Coronary artery (tissue), 2 donors: ENCODE measurements at regions not wholly inside any gene's neighbourhood (a gene's known extent, or its start where the extent isn't known, plus 50 kb on each side); places are given as distances from the start of the nearest gene placed in this dataset.

ENCODE experiments used
- DNase-seq: peaks from one replicate; pipeline ENCODE4 v3.0.0-alpha.2; 2017; ENCODE audit warnings: low spot score
- H3K27ac ChIP-seq, 2 donors: fragments of 200-600 bp; sonication (generic); one replicate each; pipeline ENCODE4 v1.5.1; 2016 to 2019
- H3K4me3 ChIP-seq: fragments of 200-600 bp; sonication (generic); 2 replicates; pipeline ENCODE4 v1.5.1; 2016; ENCODE audit warnings: mild to moderate bottlenecking, moderate library complexity
- TF ChIP-seq, protein P1 (sequence below): fragments of 200-600 bp; sonication (generic); IDR thresholded peaks from one replicate; pipeline ENCODE4 v1.5.1; 2019; ENCODE audit warnings: antibody characterized with exemption

- no peak overlapping the region for H3K27ac ChIP-seq
- TF ChIP-seq, protein P1, sequence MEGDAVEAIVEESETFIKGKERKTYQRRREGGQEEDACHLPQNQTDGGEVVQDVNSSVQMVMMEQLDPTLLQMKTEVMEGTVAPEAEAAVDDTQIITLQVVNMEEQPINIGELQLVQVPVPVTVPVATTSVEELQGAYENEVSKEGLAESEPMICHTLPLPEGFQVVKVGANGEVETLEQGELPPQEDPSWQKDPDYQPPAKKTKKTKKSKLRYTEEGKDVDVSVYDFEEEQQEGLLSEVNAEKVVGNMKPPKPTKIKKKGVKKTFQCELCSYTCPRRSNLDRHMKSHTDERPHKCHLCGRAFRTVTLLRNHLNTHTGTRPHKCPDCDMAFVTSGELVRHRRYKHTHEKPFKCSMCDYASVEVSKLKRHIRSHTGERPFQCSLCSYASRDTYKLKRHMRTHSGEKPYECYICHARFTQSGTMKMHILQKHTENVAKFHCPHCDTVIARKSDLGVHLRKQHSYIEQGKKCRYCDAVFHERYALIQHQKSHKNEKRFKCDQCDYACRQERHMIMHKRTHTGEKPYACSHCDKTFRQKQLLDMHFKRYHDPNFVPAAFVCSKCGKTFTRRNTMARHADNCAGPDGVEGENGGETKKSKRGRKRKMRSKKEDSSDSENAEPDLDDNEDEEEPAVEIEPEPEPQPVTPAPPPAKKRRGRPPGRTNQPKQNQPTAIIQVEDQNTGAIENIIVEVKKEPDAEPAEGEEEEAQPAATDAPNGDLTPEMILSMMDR: no peak
- DNase-seq: no peak
- no peak overlapping the region for H3K4me3 ChIP-seq
These were observed 230.3 kb downstream of the SUDS3 start for GRCh38 chr12:118606690-118607089.

DNA sequence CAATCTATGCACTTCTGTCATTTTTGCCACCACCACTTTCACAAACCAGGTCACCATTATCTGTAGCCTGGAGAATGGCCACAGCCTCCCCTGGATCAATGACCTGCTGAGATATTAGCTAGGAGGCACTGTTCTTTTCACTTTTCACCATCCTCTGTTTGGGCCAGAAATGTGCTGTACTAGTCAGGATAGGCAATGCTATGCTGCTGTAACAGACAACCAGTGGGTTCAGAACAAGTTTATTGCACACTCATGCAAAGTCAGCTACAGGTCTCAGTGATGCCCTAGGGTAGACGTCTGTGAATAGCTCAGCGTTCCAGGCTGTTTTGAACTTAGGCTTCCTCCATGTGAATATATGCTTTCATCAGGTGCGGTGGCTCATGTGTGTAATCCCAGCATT, 231.5 kb downstream of the SUDS3 start:
- TF ChIP-seq, protein P1: no peak
- no peak overlapping the region for H3K27ac ChIP-seq
- no peak overlapping the region for H3K4me3 ChIP-seq
- DNase-seq: no peak

DNA sequence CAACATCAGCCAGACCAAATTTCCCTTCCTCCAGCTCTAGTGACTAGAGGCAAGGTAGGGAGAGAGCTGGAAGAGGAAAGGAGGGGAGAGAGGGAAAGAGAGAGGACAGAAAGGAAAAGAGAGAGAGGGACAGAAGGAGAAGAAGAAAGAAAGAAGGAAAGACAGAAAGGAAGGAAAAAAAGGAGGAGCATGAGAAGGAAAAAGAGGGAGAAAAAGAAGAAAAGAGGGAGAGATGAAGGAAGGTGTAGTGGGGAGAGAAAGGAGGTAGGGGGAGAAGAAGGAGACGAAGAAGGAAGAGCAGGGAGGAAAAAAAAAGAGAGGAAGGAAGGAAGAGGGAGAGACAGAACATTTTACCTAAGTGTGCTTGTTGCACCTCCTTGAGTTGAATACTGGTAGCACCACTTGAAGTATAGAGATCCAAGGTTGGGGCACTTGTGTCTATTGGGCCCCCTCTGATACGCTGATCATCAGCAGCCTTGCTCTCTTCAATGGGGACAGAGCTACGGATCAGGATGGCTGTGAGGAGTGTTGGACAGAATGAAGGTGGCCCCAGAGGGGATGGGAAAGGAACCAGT, 232.5 kb downstream of the SUDS3 start:
- no peak for DNase-seq
- Histone ChIP-seq H3K27ac (no peak overlapping the region), H3K4me3 (no peak overlapping the region)
- TF ChIP-seq, protein P1: no peak

DNA sequence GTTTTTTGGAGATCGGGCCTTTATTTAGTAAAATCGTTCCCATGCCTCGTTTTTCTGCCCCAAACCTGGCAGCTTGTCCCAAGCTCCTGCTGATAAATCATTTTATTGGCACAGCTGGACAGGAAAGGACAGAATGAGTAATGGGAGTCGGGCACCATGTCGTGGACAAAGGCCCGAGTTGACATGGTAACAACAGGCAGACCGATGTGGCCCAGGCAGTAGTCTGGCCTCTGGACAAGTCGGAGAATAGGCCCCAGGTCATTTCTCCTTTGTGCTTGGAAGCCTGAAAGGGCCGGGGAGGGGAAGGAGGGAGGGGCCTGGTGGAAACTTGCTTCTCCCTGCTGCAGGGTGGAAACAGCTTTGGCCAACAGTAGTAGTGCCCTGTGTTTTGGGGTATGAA, 234.9 kb downstream of the SUDS3 start:
- peak; percentile 75 for DNase-seq
- H3K27ac ChIP-seq: peak overlapping the region; percentile 40 to 52
- H3K4me3 ChIP-seq: no peak overlapping the region
- TF ChIP-seq, protein P1: no peak

DNA sequence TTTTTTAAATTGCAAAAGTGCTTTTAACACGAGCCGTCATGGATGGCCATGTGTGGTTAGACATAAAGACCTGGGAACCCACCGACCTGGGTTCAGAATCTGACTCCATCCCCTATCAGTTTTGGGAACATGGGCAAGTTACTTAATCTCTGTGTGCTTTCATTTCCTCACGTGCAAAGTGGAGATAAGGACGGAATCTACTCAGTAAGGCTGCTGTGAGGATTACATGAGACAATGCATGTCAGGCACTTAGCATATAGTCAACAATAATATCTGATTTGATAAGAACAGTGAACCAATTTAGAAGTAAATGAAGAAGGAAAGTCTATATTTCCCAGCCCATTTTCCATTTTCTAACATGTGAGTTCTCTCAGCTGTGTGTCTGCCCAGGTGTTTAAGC, 235.4 kb downstream of the SUDS3 start:
- TF ChIP-seq, protein P1: no peak
- no peak for DNase-seq
- H3K4me3 ChIP-seq: no peak overlapping the region
- H3K27ac ChIP-seq: no peak overlapping the region

GRCh38 chr12:118617611-118618450, 241.5 kb downstream of the SUDS3 start:
- no peak overlapping the region for H3K27ac ChIP-seq
- TF ChIP-seq, protein P1: no peak

DNA sequence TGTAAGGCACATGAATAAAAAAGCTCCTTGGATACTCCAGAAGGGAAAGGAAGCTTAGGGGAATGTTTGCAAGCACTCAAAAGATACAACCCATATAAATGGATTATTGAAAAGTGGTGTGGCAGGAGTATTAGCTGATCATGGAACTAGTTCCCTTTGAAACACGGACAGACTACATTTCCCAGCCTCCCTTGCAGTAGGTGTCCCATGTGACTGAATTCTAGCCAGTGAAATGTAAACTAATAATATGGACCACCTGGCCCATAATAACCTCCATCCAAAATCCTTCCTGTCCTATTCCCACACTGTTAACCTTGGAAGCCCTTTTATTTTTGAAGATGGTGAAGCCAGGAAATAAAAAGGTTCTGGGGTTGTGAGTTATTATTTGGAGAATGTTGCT, 242.3 kb downstream of the SUDS3 start:
- H3K4me3 ChIP-seq: no peak overlapping the region
- TF ChIP-seq, protein P1: no peak
- DNase-seq: no peak

More at GRCh38 chr12:118617611-118618450, 241.5 kb downstream of the SUDS3 start:
- no peak for DNase-seq
- no peak overlapping the region for H3K4me3 ChIP-seq

More for the DNA sequence above, 242.3 kb downstream of the SUDS3 start:
- H3K27ac ChIP-seq: no peak overlapping the region
